ENCODE measurements at regions not wholly inside any gene's neighbourhood (a gene's known extent, or its start where the extent isn't known, plus 50 kb on each side); places are given as distances from the start of the nearest gene placed in this dataset.

DNA sequence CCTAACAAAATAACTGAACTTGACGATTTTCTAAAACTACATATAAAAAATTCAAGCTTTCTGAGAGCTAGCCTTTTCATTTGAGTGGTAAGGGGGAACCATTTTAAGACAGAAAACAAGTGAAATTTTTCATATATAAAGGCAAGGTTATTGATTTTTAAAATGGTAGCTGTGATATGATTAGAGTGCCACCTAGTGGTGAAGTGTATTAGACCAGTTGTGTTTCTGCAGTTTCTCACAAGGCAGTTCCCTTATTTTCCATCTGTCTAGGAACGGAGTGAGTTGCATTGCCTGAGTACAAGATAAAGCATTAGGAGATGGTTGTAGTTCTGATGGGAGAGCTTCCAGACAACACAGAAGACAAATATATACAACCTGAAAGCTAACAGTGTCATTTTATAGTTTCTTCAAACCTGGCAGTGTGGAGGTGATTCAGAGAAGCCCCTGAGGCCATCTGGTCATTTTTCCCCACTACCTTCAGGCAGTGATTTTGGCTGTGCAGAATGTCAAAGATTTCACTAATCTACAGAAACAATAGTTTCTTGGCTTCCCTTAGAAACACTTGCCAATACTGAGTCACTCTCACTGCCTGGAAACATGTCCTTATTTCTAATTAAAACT is 180.8 kb downstream of the C12orf50 start:
- TF ChIP-seq, protein P1, sequence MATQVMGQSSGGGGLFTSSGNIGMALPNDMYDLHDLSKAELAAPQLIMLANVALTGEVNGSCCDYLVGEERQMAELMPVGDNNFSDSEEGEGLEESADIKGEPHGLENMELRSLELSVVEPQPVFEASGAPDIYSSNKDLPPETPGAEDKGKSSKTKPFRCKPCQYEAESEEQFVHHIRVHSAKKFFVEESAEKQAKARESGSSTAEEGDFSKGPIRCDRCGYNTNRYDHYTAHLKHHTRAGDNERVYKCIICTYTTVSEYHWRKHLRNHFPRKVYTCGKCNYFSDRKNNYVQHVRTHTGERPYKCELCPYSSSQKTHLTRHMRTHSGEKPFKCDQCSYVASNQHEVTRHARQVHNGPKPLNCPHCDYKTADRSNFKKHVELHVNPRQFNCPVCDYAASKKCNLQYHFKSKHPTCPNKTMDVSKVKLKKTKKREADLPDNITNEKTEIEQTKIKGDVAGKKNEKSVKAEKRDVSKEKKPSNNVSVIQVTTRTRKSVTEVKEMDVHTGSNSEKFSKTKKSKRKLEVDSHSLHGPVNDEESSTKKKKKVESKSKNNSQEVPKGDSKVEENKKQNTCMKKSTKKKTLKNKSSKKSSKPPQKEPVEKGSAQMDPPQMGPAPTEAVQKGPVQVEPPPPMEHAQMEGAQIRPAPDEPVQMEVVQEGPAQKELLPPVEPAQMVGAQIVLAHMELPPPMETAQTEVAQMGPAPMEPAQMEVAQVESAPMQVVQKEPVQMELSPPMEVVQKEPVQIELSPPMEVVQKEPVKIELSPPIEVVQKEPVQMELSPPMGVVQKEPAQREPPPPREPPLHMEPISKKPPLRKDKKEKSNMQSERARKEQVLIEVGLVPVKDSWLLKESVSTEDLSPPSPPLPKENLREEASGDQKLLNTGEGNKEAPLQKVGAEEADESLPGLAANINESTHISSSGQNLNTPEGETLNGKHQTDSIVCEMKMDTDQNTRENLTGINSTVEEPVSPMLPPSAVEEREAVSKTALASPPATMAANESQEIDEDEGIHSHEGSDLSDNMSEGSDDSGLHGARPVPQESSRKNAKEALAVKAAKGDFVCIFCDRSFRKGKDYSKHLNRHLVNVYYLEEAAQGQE (IDR thresholded peaks at IDR 0.05; ENCODE audit: borderline replicate concordance), result no peak
- no peak for TF ChIP-seq POLR2AphosphoS5 (IDR thresholded peaks at IDR 0.05)
- TF ChIP-seq, protein P2, sequence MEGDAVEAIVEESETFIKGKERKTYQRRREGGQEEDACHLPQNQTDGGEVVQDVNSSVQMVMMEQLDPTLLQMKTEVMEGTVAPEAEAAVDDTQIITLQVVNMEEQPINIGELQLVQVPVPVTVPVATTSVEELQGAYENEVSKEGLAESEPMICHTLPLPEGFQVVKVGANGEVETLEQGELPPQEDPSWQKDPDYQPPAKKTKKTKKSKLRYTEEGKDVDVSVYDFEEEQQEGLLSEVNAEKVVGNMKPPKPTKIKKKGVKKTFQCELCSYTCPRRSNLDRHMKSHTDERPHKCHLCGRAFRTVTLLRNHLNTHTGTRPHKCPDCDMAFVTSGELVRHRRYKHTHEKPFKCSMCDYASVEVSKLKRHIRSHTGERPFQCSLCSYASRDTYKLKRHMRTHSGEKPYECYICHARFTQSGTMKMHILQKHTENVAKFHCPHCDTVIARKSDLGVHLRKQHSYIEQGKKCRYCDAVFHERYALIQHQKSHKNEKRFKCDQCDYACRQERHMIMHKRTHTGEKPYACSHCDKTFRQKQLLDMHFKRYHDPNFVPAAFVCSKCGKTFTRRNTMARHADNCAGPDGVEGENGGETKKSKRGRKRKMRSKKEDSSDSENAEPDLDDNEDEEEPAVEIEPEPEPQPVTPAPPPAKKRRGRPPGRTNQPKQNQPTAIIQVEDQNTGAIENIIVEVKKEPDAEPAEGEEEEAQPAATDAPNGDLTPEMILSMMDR (IDR thresholded peaks at IDR 0.05; ENCODE audit: poor library complexity, severe bottlenecking), result peak; percentile 89
- no peak for TF ChIP-seq EZH2 (IDR thresholded peaks at IDR 0.05; ENCODE audit: borderline replicate concordance, insufficient read depth, low read length, poor library complexity, severe bottlenecking)
- no peak for TF ChIP-seq EP300 (conservative IDR thresholded peaks at IDR 0.05; ENCODE audit: poor library complexity, severe bottlenecking)
- peak; percentile 94 for TF ChIP-seq RAD21 (conservative IDR thresholded peaks at IDR 0.05)
- peak; percentile 88 for TF ChIP-seq SMC3 (conservative IDR thresholded peaks at IDR 0.05; ENCODE audit: poor library complexity)

Data from neural cell (in vitro differentiated cells).